ACHN (cell line): ENCODE measurements at regions not wholly inside any gene's neighbourhood (a gene's known extent, or its start where the extent isn't known, plus 50 kb on each side); places are given as distances from the start of the nearest gene placed in this dataset.
A peak's percentile ranks its signal among the peaks of the same experiment; 100 is the strongest.
"Not testable (repeated sequence)": the region's sequence is repeated elsewhere in the genome, so short reads cannot be mapped to it uniquely, and the experiment has no call there.

Source experiments
- DNase-seq: peaks from one replicate; pipeline ENCODE4 v3.0.0-alpha.2; 2015
- in situ Hi-C: cut with HindIII; loops from 2 replicates; pipeline ENCODE4 v1.10.0; 2017; ENCODE audit warnings: low sequenced_read_pairs, low pct_ligation_motif_present, low pct_unique_long_range_greater_than_20kb

DNA sequence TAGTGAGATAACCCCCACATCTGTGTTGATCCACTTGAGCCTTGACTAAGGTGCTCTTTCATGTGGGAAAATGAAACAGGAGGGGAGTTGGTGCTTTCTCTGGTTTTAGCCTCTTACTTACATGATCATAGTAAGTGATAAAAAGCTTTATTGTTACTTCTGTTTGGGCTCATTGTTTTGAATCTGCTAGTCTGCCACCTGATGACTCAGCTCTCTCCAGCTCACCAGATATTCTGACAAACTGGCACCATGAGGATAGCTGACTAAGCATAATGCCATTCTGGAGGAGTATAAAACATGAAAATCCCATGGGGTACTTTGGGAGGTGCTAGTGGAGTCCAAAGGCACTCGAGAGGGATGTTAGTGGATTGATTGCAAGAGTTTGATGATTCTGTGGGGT is 824.0 kb downstream of the RAPGEF2 start:
- in situ Hi-C loops, result no loop called here
- peak; percentile 1 for DNase-seq

DNA sequence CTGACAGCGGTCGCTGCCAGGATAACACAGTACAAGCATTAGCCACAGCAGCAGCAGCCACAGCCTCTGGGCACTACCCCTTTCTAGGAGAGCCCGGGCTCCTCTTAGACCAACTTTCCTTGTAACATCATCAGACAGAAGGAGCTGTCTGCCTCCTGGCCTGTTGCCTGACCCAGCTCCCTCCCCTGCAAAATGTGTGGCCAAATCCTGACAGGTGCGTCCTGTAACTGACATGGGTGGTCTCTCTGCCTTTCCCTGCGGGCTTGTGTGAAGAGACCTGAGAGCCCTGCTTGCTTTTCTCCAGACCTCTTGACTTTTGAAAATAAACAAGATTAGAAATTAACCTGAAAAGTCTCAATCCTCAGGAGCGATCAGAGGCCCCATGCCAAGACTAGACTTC is 824.9 kb downstream of the RAPGEF2 start:
- in situ Hi-C loops, result no loop called here
- no peak for DNase-seq

DNA sequence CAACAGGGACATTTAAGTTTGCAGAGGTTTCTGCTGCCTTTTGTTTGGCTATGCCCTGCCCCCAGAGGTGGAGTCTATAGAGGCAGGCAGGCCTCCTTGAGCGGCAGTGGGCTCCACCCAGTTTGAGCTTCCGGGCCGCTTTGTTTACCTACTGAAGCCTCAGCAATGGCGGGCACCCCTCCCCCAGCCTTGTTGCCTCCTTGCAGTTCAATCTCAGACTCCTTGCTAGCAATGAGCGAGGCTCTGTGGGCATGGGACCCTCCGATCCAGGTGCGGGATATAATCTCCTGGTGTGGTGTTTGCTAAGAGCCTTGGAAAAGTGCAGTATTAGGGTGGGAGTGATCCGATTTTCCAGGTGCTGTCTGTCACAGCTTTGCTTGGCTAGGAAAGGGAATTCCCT is 831.7 kb downstream of the RAPGEF2 start:
- in situ Hi-C loops, DNase-seq: not testable (repeated sequence)

- no peak for DNase-seq
- in situ Hi-C loops, result no loop called here
Measured at GRCh38 chr4:159937595-159937994, 834.7 kb downstream of the RAPGEF2 start.

DNA sequence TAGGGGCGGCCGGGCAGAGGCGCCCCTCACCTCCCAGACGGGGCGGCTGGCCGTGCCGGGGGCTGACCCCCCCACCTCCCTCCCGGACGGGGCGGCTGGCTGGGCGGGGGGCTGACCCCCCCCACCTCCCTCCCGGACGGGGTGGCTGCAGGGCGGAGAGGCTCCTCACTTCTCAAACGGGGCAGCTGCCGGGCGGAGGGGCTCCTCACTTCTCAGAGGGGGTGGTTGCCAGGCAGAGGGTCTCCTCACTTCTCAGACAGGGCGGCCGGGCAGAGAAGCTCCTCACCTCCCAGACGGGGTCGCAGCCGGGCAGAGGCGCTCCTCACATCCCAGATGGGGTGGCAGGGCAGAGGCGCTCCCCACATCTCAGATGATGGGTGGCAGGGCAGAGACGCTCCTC is 836.8 kb downstream of the RAPGEF2 start:
- DNase-seq, result not testable (repeated sequence)

GRCh38 chr4:159941076-159941475 is 838.2 kb downstream of the RAPGEF2 start:
- in situ Hi-C loops, result no loop called here
- DNase-seq, result no peak

More for the DNA sequence above, 836.8 kb downstream of the RAPGEF2 start:
- in situ Hi-C loops, result not testable (repeated sequence)

- DNase-seq, result no peak
- in situ Hi-C loops, result no loop called here
Measured at GRCh38 chr4:159944477-159944876, 841.6 kb downstream of the RAPGEF2 start.

DNA sequence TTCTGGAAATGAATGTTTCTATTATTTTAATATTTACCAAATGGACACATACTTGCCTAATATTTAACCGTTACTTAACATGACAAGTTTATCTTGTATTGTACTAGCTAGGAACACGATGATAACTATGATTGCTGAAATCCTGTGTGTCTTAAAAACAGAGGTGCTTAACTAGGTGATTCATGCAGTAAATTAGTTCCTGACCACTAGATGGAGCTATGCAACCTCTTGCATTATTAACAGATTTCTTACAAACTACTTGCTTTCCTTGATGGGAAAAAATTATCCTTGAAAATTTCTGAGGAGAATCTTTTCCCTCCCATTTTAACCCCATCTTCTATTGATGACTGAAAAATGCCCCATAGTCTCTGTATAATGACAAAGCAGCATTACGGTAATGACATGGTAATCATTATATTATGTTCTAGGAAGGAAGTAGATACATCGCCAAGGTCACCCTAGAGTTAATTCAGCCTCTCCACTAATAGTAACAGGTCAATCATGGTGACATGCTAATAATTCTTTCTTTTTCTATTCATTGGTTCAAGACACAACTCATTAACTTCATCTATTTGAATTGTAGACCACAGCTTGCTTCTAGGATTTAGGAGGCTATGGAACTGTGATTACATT is 844.2 kb downstream of the RAPGEF2 start:
- peak; percentile 73 for DNase-seq
- in situ Hi-C loops, result no loop called here

GRCh38 chr4:159950707-159951106 is 847.8 kb downstream of the RAPGEF2 start:
- DNase-seq, result no peak
- in situ Hi-C loops, result no loop called here

- no peak for DNase-seq
- in situ Hi-C loops, result no loop called here
Measured at GRCh38 chr4:159966746-159967145, 863.9 kb downstream of the RAPGEF2 start.

DNA sequence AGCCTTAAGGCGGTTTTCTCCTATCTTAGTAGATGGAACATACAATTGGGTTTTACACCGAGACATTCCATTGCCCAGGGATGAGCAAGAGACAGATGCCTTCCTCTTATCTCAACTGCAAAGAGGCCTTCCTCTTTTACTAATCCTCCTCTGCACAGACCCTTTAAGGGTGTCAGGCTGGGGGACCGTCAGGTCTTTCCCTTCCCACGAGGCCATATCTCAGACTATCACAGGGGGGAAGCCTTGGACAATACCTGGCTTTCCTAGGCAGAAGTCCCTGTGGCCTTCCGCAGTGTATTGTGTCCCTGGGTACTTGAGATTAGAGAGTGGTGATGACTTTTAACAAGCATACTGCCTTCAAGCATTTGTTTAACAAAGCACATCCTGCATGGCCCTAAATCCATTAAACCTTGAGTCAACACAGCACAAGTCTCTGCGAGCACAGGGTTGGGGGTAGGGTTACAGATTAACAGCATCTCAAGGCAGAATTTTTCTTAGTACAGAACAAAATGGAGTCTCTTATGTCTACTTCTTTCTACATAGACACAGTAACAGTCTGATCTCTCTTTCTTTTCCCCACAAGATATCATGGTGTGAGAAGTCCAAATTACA is 874.1 kb downstream of the RAPGEF2 start:
- in situ Hi-C loops, DNase-seq: not testable (repeated sequence)

DNA sequence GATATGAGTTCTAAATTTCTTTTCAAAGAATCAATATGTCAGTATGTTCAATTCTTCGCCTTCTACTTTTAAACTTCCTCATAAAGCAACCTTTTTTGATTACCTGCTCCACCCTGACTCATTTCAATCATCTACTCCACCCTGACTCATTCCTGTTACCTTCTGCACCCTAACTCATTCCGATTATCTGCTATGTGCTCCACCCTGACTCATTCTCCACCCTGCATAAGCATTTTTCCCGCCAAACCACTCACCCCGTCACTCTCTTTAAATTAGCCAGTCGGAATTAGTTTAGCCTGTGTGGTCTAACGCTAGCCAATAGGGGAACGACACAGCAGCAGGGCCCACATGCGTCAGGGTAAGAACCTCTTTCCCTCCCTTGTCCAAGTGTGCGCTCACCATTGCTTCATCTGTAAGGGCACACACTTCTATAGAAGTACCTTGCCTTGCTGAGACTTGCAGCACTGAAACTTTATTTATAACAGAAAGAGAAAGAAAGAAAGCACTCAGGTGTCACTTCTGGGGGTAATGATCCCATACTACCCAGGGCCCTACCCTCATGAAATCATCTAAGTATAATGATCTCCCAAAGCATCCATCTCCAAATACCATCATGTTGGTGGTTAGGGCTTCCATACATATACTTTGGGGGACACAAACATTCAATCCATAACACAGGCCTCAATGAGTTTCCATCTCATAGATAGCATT is 875.2 kb downstream of the RAPGEF2 start:
- DNase-seq, result no peak
- in situ Hi-C loops, result no loop called here

DNA sequence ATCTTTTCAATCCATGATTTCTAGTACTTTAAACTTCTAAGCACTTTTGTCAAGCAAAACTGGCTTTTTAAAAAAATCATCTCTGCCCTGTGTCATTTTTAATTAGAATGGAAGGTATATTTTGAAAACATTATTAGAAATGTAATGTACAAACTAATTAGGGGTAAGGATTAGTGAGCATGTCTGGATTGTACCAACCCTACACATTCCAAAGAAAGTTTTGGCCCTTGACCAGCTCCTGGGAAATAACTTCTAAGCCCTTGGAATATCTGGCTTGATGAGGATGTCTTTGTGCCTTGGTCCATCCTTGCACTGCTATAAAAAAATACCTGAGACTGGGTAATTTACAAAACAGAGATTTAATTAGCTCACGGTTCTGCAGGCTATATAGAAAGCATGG is 876.5 kb downstream of the RAPGEF2 start:
- in situ Hi-C loops, result no loop called here
- DNase-seq, result no peak

GRCh38 chr4:159979953-159980352 is 877.1 kb downstream of the RAPGEF2 start:
- in situ Hi-C loops, result no loop called here
- DNase-seq, result no peak

DNA sequence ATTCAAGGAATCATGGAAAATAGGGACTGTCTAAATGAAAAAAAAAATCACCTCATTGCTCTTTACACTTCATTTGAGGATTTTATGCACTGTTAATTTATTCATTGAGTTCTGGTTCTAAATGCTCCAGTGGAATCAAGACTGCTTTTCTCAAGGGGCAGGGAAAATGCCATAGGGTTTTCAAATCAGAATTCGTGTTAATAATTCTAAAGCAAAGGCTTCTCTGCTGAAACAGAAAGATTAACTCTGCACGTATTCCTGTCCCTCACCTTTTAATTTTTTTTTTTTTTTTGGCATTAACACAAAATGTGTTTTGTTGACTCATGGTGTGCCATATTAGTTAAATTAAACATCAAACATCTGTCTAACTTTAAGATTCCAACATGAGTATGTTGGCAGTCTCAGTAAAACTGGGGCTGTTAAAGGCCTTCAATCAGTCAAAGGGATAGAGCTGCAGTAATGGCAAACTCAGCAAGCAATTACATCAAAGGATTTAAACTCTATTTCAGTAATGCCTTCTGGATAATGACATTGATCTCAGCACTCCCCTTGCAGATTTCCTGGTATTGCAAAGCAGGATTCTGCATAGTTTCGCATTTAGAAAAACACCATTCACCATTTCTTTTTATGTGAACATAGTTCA is 878.1 kb downstream of the RAPGEF2 start:
- in situ Hi-C loops, result no loop called here
- DNase-seq, result no peak

DNA sequence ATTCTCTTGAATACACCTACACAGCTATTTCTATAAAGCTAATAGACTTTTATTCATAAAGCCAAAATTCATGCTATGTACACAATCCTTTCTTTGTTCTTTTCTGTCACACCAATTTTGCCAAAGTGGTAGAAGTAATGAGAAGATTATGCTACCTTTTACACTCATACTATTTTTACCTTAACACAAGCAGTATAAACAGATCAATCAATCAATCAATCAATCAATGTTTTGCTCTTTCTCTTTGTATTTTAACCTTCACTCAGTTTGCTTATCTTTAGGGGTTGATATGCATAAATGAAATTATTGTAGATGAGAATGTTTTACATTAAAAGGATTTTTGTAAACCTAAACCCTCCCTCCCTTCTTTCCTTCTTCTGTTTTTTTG is 878.6 kb downstream of the RAPGEF2 start:
- in situ Hi-C loops, result no loop called here
- no peak for DNase-seq

GRCh38 chr4:159983082-159983481 is 880.2 kb downstream of the RAPGEF2 start:
- in situ Hi-C loops, result no loop called here
- no peak for DNase-seq

DNA sequence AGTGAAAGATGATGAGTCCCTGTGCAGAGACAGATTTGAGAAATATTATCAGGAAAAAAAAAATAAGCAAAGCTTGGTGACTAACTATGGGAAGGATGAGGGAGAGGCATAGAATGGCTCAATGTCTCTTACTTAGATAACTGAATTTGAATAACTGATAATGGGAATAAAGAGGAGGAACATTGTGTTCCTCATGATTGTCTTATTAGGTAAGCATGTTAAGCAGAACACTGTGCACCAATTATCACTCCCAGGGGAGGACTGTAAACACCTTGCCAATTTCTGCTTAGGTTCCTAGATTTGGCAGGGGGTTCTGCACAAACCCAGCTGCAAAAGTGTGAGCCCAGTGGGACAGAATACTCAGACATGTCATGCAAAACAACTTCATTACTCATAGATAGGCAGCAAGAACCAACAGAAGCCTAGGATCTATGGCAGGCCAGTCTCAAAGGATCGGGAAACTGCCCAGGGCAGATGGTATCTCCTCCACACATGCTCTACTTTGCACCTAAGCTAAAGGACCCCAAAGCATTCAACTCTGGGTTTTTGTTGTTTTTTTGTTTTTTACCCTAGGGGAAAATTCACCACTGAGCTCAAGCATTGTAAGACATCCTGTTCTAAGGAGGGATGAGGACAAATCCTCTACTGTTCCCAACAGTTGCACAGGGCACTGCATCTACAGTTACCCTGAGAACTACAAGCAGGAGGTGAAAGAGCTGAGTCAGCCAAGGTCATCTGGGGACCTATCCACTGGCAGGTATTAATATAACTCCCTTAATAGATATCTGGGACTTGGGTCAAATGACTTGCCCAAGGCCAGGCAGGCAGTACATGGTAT is 907.0 kb downstream of the RAPGEF2 start:
- no peak for DNase-seq
- in situ Hi-C loops, result no loop called here

DNA sequence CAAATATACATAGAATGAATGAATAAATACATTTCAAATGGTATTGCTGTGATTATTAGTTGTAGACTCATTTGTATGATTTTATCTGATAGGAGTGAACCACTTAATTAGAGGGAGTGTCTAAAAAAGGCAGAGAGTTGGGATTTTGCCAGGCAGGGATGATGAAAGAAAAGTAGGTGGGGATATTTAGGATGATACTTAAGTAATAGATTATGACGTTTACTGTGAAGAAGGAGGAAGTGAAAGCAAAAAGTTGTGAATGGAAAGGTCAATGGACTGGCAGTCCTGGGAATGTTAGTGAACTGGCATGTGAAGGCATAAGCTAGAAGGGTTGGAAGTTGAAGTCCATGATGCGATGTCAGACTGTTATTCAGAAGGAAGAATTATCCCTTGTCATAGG is 917.1 kb downstream of the RAPGEF2 start:
- no peak for DNase-seq
- in situ Hi-C loops, result no loop called here
